GM12878 (cell line): ENCODE measurements at regions not wholly inside any gene's neighbourhood (a gene's known extent, or its start where the extent isn't known, plus 50 kb on each side); places are given as distances from the start of the nearest gene placed in this dataset.

Experiments
- ATAC-seq: fragments of 200-7000 bp; cut with Tn5 transposase; 3 replicates; pipeline ENCODE4 v1.9.1; 2020; ENCODE audit warnings: mild to moderate bottlenecking, moderate library complexity
- BruUV-seq: library from RNA; stranded (reverse); fragments of 400-500 nt; replicated peaks from 2 replicates; lab custom pipeline; 2021; lab: Mats Ljungman, UMichigan
- CTCF ChIA-PET: fragments of 300-600 bp; sonication (Branson Sonifier 250); formaldehyde crosslinking; extraction: SDS; loops from one replicate; lab custom pipeline; 2021; ENCODE audit warnings: inconsistent platforms; lab: Yijun Ruan, JAX
- POLR2A ChIA-PET: fragments of 350-600 bp; formaldehyde crosslinking; extraction: SDS; loops from one replicate; lab custom pipeline; 2021; ENCODE audit warnings: inconsistent platforms; lab: Charles Lee
- RAD21 ChIA-PET: fragments of 300-600 bp; sonication (Branson Sonifier 250); formaldehyde crosslinking; loops from one replicate; lab custom pipeline; 2023; ENCODE audit warnings: antibody characterized with exemption; ENCODE audit not compliant: unreplicated experiment; lab: Charles Lee
- SMC1A ChIA-PET: fragments of 300-600 bp; sonication (Branson Sonifier 250); formaldehyde crosslinking; loops from one replicate; lab custom pipeline; 2023; ENCODE audit not compliant: unreplicated experiment, uncharacterized antibody; lab: Charles Lee
- DNase-seq: peaks from one replicate; pipeline ENCODE4 v3.0.0-alpha.2; 2011; ENCODE audit warnings: low read depth, low spot score
- FAIRE-seq: peaks from 3 replicates; lab custom pipeline; 2011; peaks lifted over from hg19 to GRCh38; lab: Jason Lieb, UNC
- H2AFZ ChIP-seq: 2 replicates; pipeline ENCODE4 v1.6.0; 2011; ENCODE audit warnings: low read depth, low read length, control low read depth; ENCODE audit not compliant: control insufficient read depth
- H3K27ac ChIP-seq: 2 replicates; pipeline ENCODE4 v1.5.1; 2011; ENCODE audit warnings: control low read depth; ENCODE audit not compliant: control insufficient read depth, insufficient read depth
- H3K27me3 ChIP-seq, 2 experiments: replicated peaks in 1 of 2; 2 replicates each; pipeline versions ENCODE4 v1.6.0 to v1.6.1; 2011; ENCODE audit warnings: low read length in 1 of 2; ENCODE audit not compliant: control insufficient read depth in 2 of 2, insufficient read depth in 2 of 2
- H3K36me3 ChIP-seq, 2 experiments: 2 replicates each; pipeline ENCODE4 v1.5.1; 2011; ENCODE audit warnings: low read length in 1 of 2; ENCODE audit not compliant: control insufficient read depth in 2 of 2, insufficient read depth in 2 of 2
- H3K4me1 ChIP-seq: 2 replicates; pipeline ENCODE4 v1.6.1; 2011; ENCODE audit warnings: mild to moderate bottlenecking, low read length, moderate library complexity, mixed read lengths; ENCODE audit not compliant: control insufficient read depth, insufficient read depth
- H3K4me2 ChIP-seq: 2 replicates; pipeline ENCODE4 v1.6.0; 2011; ENCODE audit warnings: control low read depth; ENCODE audit not compliant: control insufficient read depth, insufficient read depth
- H3K4me3 ChIP-seq: fragments of 200-600 bp; sonication (generic); 2 replicates; pipeline ENCODE4 v1.5.1; 2016
- H3K79me2 ChIP-seq: 2 replicates; pipeline ENCODE4 v1.6.0; 2011; ENCODE audit warnings: low read length; ENCODE audit not compliant: control insufficient read depth, insufficient read depth
- H3K9ac ChIP-seq: 2 replicates; pipeline ENCODE4 v1.8.0; 2011; ENCODE audit warnings: low read length, control low read depth, mixed read lengths; ENCODE audit not compliant: control insufficient read depth, insufficient read depth
- H3K9me3 ChIP-seq: replicated peaks from 3 replicates; pipeline ENCODE4 v1.5.1; 2011; ENCODE audit warnings: mild to moderate bottlenecking, low read length; ENCODE audit not compliant: control insufficient read depth, insufficient read depth
- H4K20me1 ChIP-seq: 2 replicates; pipeline ENCODE4 v1.6.0; 2011; ENCODE audit not compliant: control insufficient read depth, insufficient read depth
- BACH1 ChIP-seq: fragments of 450-650 bp; IDR thresholded peaks from 2 replicates; pipeline ENCODE4 v1.6.1; 2017; ENCODE audit warnings: mild to moderate bottlenecking, borderline replicate concordance
- CEBPB ChIP-seq, 2 experiments: fragments of 150-350 bp in 1 of 2; IDR thresholded peaks; 2 replicates each; pipeline ENCODE4 v1.6.1; 2012 to 2014; ENCODE audit warnings: low read depth in 2 of 2, low read length in 2 of 2, borderline replicate concordance in 1 of 2, inconsistent platforms in 1 of 2
- EED ChIP-seq: sonication (generic); IDR thresholded peaks from 2 replicates; pipeline ENCODE4 v1.6.1; 2016; ENCODE audit warnings: antibody characterized with exemption, low read depth
- IKZF1 ChIP-seq: fragments of 450-650 bp; conservative IDR thresholded peaks from 2 replicates; pipeline ENCODE4 v1.6.1; 2017; ENCODE audit warnings: antibody characterized with exemption, mild to moderate bottlenecking
- NR2C1 ChIP-seq: fragments of 450-650 bp; IDR thresholded peaks from 2 replicates; pipeline ENCODE4 v1.6.1; 2017; ENCODE audit warnings: antibody characterized with exemption, mild to moderate bottlenecking, moderate library complexity
- RAD21 ChIP-seq: IDR thresholded peaks from 2 replicates; pipeline ENCODE4 v1.6.1; 2011; ENCODE audit warnings: mild to moderate bottlenecking, low read depth, low read length, moderate library complexity; ENCODE audit not compliant: insufficient read depth
- RFX5 ChIP-seq: IDR thresholded peaks from 2 replicates; pipeline ENCODE4 v1.6.1; 2011; ENCODE audit warnings: low read depth, low read length, improper control_type of control experiment
- SREBF2 ChIP-seq: IDR thresholded peaks from 2 replicates; pipeline ENCODE4 v1.6.1; 2012; ENCODE audit warnings: mild to moderate bottlenecking, low read length
- TCF3 ChIP-seq: IDR thresholded peaks from 2 replicates; pipeline ENCODE4 v1.6.1; 2012; ENCODE audit warnings: low read depth, mild to moderate bottlenecking, low read length, borderline replicate concordance; ENCODE audit not compliant: insufficient read depth
- ZBTB11 ChIP-seq: fragments of 450-650 bp; formaldehyde crosslinking; IDR thresholded peaks from 2 replicates; pipeline ENCODE4 v1.5.0; 2022; ENCODE audit warnings: mild to moderate bottlenecking, missing genetic modification characterization
- ZBTB4 ChIP-seq: fragments of 450-650 bp; formaldehyde crosslinking; IDR thresholded peaks from 2 replicates; pipeline ENCODE4 v1.4.0; 2022; ENCODE audit warnings: mild to moderate bottlenecking, moderate library complexity
- ZNF274 ChIP-seq: IDR thresholded peaks from one replicate; pipeline ENCODE4 v1.8.0; 2011; ENCODE audit not compliant: insufficient read length, insufficient read depth
- WGBS: methylation state at CpG from one replicate; pipeline ENCODE4 v1.1.6; 2016; ENCODE audit warnings: low lambda C conversion rate; ENCODE audit not compliant: insufficient replicate concordance, insufficient coverage; ENCODE audit errors: missing lambda C conversion rate; 5-methylcytosine and 5-hydroxymethylcytosine counted together
- in situ Hi-C: fragments of 300-500 bp; cut with MboI; formaldehyde crosslinking; loops from 9 replicates; pipeline ENCODE4 v1.14.3; 2018; ENCODE audit warnings: mixed read lengths
- intact Hi-C: fragments of 100-400 bp; cut with micrococcal nuclease; formaldehyde crosslinking; loops from one replicate; pipeline ENCODE4 v1.14.2; 2022; ENCODE audit not compliant: unreplicated experiment

- TF ChIP-seq IKZF1 (no peak), ZBTB4 (CRISPR knock-in tag) (no peak), EED (no peak), BACH1 (no peak)
- Histone ChIP-seq H2AFZ (no peak overlapping the region), H3K9me3 (peaks cover 2% of the 10 kb centered on the region; the same call in 1 of the 3 replicates), H3K4me2 (no peak overlapping the region), H3K36me3 (no peaks in the 10 kb centered on the region), H3K9ac (no peak overlapping the region), H3K4me3 (no peak overlapping the region), H3K27ac (no peak overlapping the region), H3K79me2 (no peaks in the 10 kb centered on the region), H3K4me1 (no peaks in the 10 kb centered on the region), H3K27me3 (no peaks in the 10 kb centered on the region), H4K20me1 (no peaks in the 10 kb centered on the region)
- ATAC-seq = no peak
- 47% methylated on average over 1 of the region's 1 CpG for WGBS
- CTCF ChIA-PET = no interaction called here
- FAIRE-seq = no peak
- RAD21 ChIA-PET = no interaction called here
- intact Hi-C loops = no loop called here
- in situ Hi-C loops = no loop called here
- no TSS peak for BruUV-seq
- POLR2A ChIA-PET = no interaction called here
- SMC1A ChIA-PET = no interaction called here
- DNase-seq = no peak
These were observed 509.2 kb downstream of the CETN3 start for GRCh38 chr5:89900346-89900745.

DNA sequence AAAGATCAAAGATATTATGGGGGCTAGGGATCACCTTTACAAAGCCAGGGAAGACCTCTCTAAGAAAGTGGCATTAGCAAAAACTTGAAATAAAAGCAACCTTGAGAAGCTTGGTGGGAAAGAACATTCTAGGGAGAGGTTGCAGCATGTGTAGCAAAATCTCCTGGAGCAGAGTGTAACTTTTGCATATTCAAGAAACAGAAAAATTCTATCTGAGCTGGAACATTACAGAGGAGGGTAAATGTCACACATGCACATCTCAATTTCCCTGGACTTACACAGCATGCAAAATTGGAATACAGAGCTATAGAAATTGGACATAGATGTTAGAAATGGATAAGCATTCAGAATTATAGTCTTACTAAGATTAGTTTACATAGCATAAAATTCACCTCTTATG is 510.0 kb downstream of the CETN3 start:
- POLR2A ChIA-PET = no interaction called here
- BruUV-seq = no TSS peak
- Histone ChIP-seq H3K36me3 (no peaks in the 10 kb centered on the region), H3K4me1 (no peaks in the 10 kb centered on the region), H3K4me2 (no peak overlapping the region), H3K9ac (no peak overlapping the region), H3K27ac (no peak overlapping the region), H3K27me3 (no peaks in the 10 kb centered on the region), H3K4me3 (no peak overlapping the region), H3K9me3 (peaks cover 2% of the 10 kb centered on the region; the same call in 1 of the 3 replicates), H2AFZ (no peak overlapping the region), H3K79me2 (no peaks in the 10 kb centered on the region), H4K20me1 (no peaks in the 10 kb centered on the region)
- ATAC-seq (no peak), DNase-seq (no peak), FAIRE-seq (peak; percentile 66)
- in situ Hi-C loops = no loop called here
- CTCF ChIA-PET = no interaction called here
- RAD21 ChIA-PET = no interaction called here
- SMC1A ChIA-PET = no interaction called here
- intact Hi-C loops = no loop called here
- TF ChIP-seq ZNF274 (no peak), TCF3 (no peak), NR2C1 (no peak), CEBPB (IDR thresholded peaks at IDR 0.05; ENCODE audit: borderline replicate concordance in 1 of 2, low read depth in 2 of 2, low read length in 2 of 2) (no peak), RFX5 (no peak), SREBF2 (no peak), ZBTB11 (no peak), RAD21 (no peak)
